Peyer's patch (tissue), 4 donors: ENCODE measurements at regions not wholly inside any gene's neighbourhood (a gene's known extent, or its start where the extent isn't known, plus 50 kb on each side); places are given as distances from the start of the nearest gene placed in this dataset.
"Not testable (repeated sequence)": the region's sequence is repeated elsewhere in the genome, so short reads cannot be mapped to it uniquely, and the experiment has no call there.

Experiments
- DNase-seq, 3 donors: peaks; one replicate each; pipeline ENCODE4 v3.0.0-alpha.2; 2017 to 2019
- H3K27ac ChIP-seq, 4 donors: fragments of 200-600 bp; sonication (generic); one replicate each; pipeline ENCODE4 v1.5.1; 2016 to 2019
- H3K27me3 ChIP-seq, 2 donors: fragments of 200-600 bp; sonication (generic); one replicate each; pipeline ENCODE4 v1.5.1; 2019
- H3K36me3 ChIP-seq, 3 donors: fragments of 200-600 bp; sonication (generic); one replicate each; pipeline ENCODE4 v1.5.1; 2016 to 2019
- H3K4me1 ChIP-seq, 4 donors: fragments of 200-600 bp; sonication (generic); one replicate each; pipeline ENCODE4 v1.5.1; 2016 to 2019
- H3K4me3 ChIP-seq, 4 donors: fragments of 200-600 bp; sonication (generic); 1 replicate in 3 of 4; 2 replicates in 1 of 4; pipeline ENCODE4 v1.5.1; 2016 to 2019; ENCODE audit warnings: mild to moderate bottlenecking in 1 of 4
- H3K9me3 ChIP-seq, 4 donors: fragments of 200-600 bp; sonication (generic); one replicate each; pipeline ENCODE4 v1.5.1; 2016 to 2019; ENCODE audit warnings: mild to moderate bottlenecking in 1 of 4
- CTCF ChIP-seq, 6 experiments: fragments of 450-650 bp in 4 of 6; fragments of 200-600 bp in 2 of 6; sonication (generic) in 1 of 6; IDR thresholded peaks; one replicate each; pipeline ENCODE4 v1.5.1; 2017 to 2019; ENCODE audit warnings: antibody characterized with exemption in 6 of 6, mild to moderate bottlenecking in 3 of 6, moderate library complexity in 1 of 6
- POLR2A ChIP-seq, 2 donors: fragments of 450-650 bp; IDR thresholded peaks; one replicate each; pipeline ENCODE4 v1.5.1; 2017; ENCODE audit warnings: antibody characterized with exemption in 2 of 2, mild to moderate bottlenecking in 2 of 2, moderate library complexity in 2 of 2

- no peak overlapping the region for H3K4me3 ChIP-seq
These were observed 222.0 kb downstream of the PYDC2 start for GRCh38 chr3:191682961-191683360.

GRCh38 chr3:191686626-191687025 lies 225.7 kb downstream of the PYDC2 start:
- TF ChIP-seq POLR2A (IDR thresholded peaks at IDR 0.05) (no peak), CTCF (IDR thresholded peaks at IDR 0.05) (no peak)
- Histone ChIP-seq H3K27ac (no peak overlapping the region), H3K36me3 (no peaks in the 10 kb centered on the region), H3K4me1 (no peaks in the 10 kb centered on the region), H3K27me3 (no peaks in the 10 kb centered on the region), H3K4me3 (no peak overlapping the region), H3K9me3 (no peaks in the 10 kb centered on the region)
- no peak for DNase-seq

More at GRCh38 chr3:191682961-191683360, 222.0 kb downstream of the PYDC2 start:
- TF ChIP-seq CTCF (IDR thresholded peaks at IDR 0.05) = no peak
- Histone ChIP-seq H3K36me3 (no peaks in the 10 kb centered on the region), H3K27me3 (no peaks in the 10 kb centered on the region), H3K9me3 (no peaks in the 10 kb centered on the region), H3K27ac (no peak overlapping the region), H3K4me1 (no peaks in the 10 kb centered on the region)
- DNase-seq = no peak

- Histone ChIP-seq H3K4me1 (no peaks in the 10 kb centered on the region), H3K9me3 (no peaks in the 10 kb centered on the region)
- TF ChIP-seq CTCF (IDR thresholded peaks at IDR 0.05) = no peak
- TF ChIP-seq POLR2A (IDR thresholded peaks at IDR 0.05) = no peak
These were observed 227.9 kb downstream of the PYDC2 start for GRCh38 chr3:191688756-191689433.

GRCh38 chr3:191691184-191691583 lies 230.2 kb downstream of the PYDC2 start:
- not testable (repeated sequence) for H3K4me1 ChIP-seq, H3K27ac ChIP-seq, H3K4me3 ChIP-seq, DNase-seq, H3K27me3 ChIP-seq, H3K36me3 ChIP-seq, H3K9me3 ChIP-seq

More at GRCh38 chr3:191688756-191689433, 227.9 kb downstream of the PYDC2 start:
- no peak overlapping the region for H3K27ac ChIP-seq
- no peak for DNase-seq
- H3K27me3 ChIP-seq = no peaks in the 10 kb centered on the region
- no peaks in the 10 kb centered on the region for H3K36me3 ChIP-seq
- H3K4me3 ChIP-seq = no peak overlapping the region

- TF ChIP-seq CTCF (IDR thresholded peaks at IDR 0.05) (no peak), POLR2A (IDR thresholded peaks at IDR 0.05) (no peak)
- no peaks in the 10 kb centered on the region for H3K27me3 ChIP-seq
- no peaks in the 10 kb centered on the region for H3K36me3 ChIP-seq
- H3K27ac ChIP-seq = no peak overlapping the region
- no peak overlapping the region for H3K4me3 ChIP-seq
- H3K9me3 ChIP-seq = no peaks in the 10 kb centered on the region
- no peak for DNase-seq
- no peaks in the 10 kb centered on the region for H3K4me1 ChIP-seq
These were observed 234.3 kb downstream of the PYDC2 start for GRCh38 chr3:191695131-191695814.

- Histone ChIP-seq H3K36me3 (no peaks in the 10 kb centered on the region), H3K9me3 (no peaks in the 10 kb centered on the region), H3K4me1 (no peaks in the 10 kb centered on the region), H3K27me3 (no peaks in the 10 kb centered on the region), H3K27ac (no peak overlapping the region), H3K4me3 (no peak overlapping the region)
- TF ChIP-seq POLR2A (IDR thresholded peaks at IDR 0.05) = no peak
- no peak for TF ChIP-seq CTCF (IDR thresholded peaks at IDR 0.05)
- DNase-seq = no peak
These were observed 234.8 kb downstream of the PYDC2 start for GRCh38 chr3:191695815-191696153.
